Natural killer cell treated with Interleukin-12 subunit alpha and Interleukin-12 subunit beta and Interleukin-15 and Interleukin-18, amount 100 ng/mL, for 72 hours (primary cell): ENCODE measurements at regions not wholly inside any gene's neighbourhood (a gene's known extent, or its start where the extent isn't known, plus 50 kb on each side); places are given as distances from the start of the nearest gene placed in this dataset.

Source experiments
- ATAC-seq, 2 donors: fragments of 150-1000 bp; cut with Tn5 transposase in 1 of 2; sonication (Bioruptor Pico), chemical (Tn5 transposase) in 1 of 2; 2 replicates each; pipeline ENCODE4 v1.10.0; 2021
- DNase-seq: peaks from one replicate; pipeline ENCODE4 v3.0.0; 2022; ENCODE audit warnings: low spot score
- H3K27ac Mint-ChIP-seq, 2 donors: 1 replicate in 1 of 2; 2 replicates in 1 of 2; pipeline ENCODE4 v1.8.0; 2022; ENCODE audit warnings: mixed read lengths in 2 of 2, mild to moderate bottlenecking in 1 of 2, moderate library complexity in 1 of 2
- H3K27me3 Mint-ChIP-seq, 2 donors: 1 replicate in 1 of 2; 2 replicates in 1 of 2; pipeline ENCODE4 v1.8.0; 2022; ENCODE audit warnings: mixed read lengths in 2 of 2
- H3K36me3 Mint-ChIP-seq: one replicate; pipeline ENCODE4 v1.8.0; 2022; ENCODE audit warnings: mixed read lengths
- H3K4me1 Mint-ChIP-seq, 2 donors: 1 replicate in 1 of 2; 2 replicates in 1 of 2; pipeline ENCODE4 v1.8.0; 2022; ENCODE audit warnings: low read depth in 2 of 2, mixed read lengths in 2 of 2, mild to moderate bottlenecking in 1 of 2
- H3K4me3 Mint-ChIP-seq: one replicate; pipeline ENCODE4 v1.8.0; 2022; ENCODE audit warnings: mixed read lengths
- H3K9me3 Mint-ChIP-seq: 2 replicates; pipeline ENCODE4 v1.8.0; 2022; ENCODE audit warnings: mixed read lengths

GRCh38 chr16:66152823-66153393 lies 213.6 kb upstream of the CDH5 start:
- Mint-ChIP-seq H3K36me3 (no peaks in the 10 kb centered on the region), H3K27me3 (no peaks in the 10 kb centered on the region), H3K4me3 (no peak overlapping the region), H3K4me1 (peaks cover 29 to 37% of the 10 kb centered on the region in 2 donors), H3K9me3 (peaks cover 6% of the 10 kb centered on the region), H3K27ac (no peak overlapping the region)
- DNase-seq (no peak), ATAC-seq (no peak)

DNA sequence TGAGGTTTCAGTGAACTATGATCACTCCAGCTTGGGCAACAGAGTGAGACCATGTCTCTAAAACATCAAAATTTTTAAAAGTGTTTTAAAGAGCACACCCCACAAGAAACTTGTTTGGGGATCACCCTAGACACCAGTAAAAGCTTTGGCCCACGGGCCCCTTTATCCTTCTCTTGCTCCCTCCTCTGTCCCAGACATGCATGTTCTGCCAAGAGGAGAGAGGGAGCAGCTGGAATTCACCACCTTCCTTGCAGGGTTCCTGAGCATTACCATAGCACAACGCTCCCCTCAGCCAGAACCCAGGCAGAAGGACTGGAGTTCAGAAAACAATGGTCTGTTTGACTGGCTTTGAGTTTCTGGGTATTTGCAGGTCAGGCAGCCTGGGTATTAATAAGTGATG lies 214.3 kb upstream of the CDH5 start:
- no peak overlapping the region for H3K4me3 Mint-ChIP-seq
- H3K4me1 Mint-ChIP-seq: peaks cover 29 to 37% of the 10 kb centered on the region in 2 donors
- H3K27ac Mint-ChIP-seq: no peak overlapping the region
- H3K9me3 Mint-ChIP-seq: peaks cover 6% of the 10 kb centered on the region
- no peaks in the 10 kb centered on the region for H3K36me3 Mint-ChIP-seq
- DNase-seq (no peak), ATAC-seq (no peak)
- H3K27me3 Mint-ChIP-seq: no peaks in the 10 kb centered on the region

DNA sequence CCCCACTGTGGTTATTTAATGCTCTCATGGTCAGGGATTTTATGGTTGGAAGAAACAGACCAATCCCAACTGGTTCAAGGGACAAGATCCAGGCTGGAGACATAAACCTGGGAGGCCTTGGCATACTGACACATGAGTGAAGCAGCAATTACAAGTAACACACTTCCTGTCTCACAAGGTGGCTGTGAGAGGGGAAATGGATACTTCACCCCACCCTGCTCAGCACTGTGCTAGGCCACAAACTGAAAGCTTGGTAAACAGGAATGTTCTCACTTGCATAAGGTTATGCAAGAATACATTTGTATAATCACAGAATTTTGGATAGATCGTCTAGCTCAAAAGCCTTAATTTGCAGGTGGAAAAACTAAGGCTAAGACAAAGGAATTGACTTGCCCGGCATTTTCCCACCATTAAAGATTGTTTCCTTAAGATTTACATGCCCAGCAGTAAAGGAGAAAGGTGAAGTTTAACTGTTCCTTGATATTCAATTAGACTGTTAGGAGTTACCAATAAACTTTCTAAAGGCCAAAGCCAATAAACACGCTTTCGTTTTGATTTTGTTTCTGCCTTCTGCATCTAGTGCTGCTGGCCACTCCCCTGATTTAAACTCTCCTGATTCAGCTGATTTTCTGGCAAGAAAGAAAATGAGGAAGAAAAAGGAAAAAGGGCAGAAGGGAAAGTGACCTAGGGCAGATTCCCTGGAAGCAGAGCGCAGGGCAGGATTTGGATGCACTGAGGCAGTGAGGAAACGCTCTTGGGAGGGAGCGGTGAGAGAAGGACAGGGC lies 215.6 kb upstream of the CDH5 start:
- Mint-ChIP-seq H3K27me3 (no peaks in the 10 kb centered on the region), H3K9me3 (peaks cover 6% of the 10 kb centered on the region), H3K36me3 (no peaks in the 10 kb centered on the region), H3K4me3 (peak overlapping the region; percentile 5), H3K4me1 (peaks cover 29 to 37% of the 10 kb centered on the region in 2 donors), H3K27ac (peak overlapping the region in 1 of 2 donors; percentile 63)
- peak in 1 of 2 donors; percentile 73 for ATAC-seq
- DNase-seq: no peak

DNA sequence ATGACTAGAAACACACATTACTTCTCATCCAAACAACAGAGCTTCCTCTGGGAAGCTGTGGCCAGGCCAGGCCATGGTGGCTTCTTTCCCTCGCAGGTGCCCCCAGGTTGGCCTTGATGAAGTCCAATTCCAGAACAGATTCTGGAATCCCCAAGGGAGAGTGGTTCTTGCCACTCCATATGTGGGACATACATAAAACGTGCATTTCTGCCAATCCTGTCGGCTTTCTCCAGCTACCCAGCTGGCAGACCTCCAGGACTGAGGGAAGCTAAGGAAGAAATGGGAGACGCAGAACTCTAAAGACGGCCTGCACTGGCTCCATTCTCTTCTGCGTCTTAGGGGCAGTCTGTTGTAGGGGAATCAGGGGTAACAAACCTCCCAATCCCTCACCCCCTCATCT lies 219.2 kb upstream of the CDH5 start:
- Mint-ChIP-seq H3K4me3 (no peak overlapping the region), H3K36me3 (no peaks in the 10 kb centered on the region)

GRCh38 chr16:66146798-66147197 lies 219.7 kb upstream of the CDH5 start:
- ATAC-seq (no peak), DNase-seq (no peak)
- Mint-ChIP-seq H3K27ac (no peak overlapping the region), H3K4me1 (peaks cover 17 to 22% of the 10 kb centered on the region in 2 donors), H3K4me3 (no peak overlapping the region), H3K9me3 (peaks cover 6% of the 10 kb centered on the region), H3K36me3 (no peaks in the 10 kb centered on the region), H3K27me3 (peaks cover under 1 to 2% of the 10 kb centered on the region in 2 donors)

More for the DNA sequence above, 219.2 kb upstream of the CDH5 start:
- Mint-ChIP-seq H3K27me3 (no peaks in the 10 kb centered on the region), H3K9me3 (peaks cover 6% of the 10 kb centered on the region), H3K27ac (no peak overlapping the region), H3K4me1 (peaks cover 17 to 22% of the 10 kb centered on the region in 2 donors)
- DNase-seq: no peak
- ATAC-seq: no peak

DNA sequence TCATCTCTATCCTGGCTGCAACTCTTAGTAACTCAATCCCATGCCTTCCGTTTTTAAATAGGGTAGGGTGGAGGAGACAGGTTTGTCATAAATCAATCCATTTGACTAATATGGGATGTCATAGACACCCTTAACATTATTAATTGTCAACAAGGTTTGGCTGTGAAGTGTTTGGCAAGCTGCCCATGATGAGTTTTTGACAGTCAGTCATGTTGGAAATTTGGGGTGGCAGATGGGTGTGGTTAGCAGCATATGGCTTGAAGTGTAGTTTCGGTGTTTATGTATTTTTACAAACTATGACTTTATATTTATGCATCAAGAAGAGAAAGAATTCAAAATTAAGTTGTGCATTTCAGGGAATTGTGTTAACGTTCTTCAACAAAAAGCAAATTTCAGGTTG lies 221.8 kb upstream of the CDH5 start:
- ATAC-seq (no peak), DNase-seq (no peak)
- H3K27ac Mint-ChIP-seq: no peak overlapping the region
- H3K27me3 Mint-ChIP-seq: peaks cover 2 to 7% of the 10 kb centered on the region in 2 donors
- H3K4me1 Mint-ChIP-seq: peaks cover 0 to under 1% of the 10 kb centered on the region in 2 donors
- no peak overlapping the region for H3K4me3 Mint-ChIP-seq
- H3K9me3 Mint-ChIP-seq: no peaks in the 10 kb centered on the region
- H3K36me3 Mint-ChIP-seq: no peaks in the 10 kb centered on the region

DNA sequence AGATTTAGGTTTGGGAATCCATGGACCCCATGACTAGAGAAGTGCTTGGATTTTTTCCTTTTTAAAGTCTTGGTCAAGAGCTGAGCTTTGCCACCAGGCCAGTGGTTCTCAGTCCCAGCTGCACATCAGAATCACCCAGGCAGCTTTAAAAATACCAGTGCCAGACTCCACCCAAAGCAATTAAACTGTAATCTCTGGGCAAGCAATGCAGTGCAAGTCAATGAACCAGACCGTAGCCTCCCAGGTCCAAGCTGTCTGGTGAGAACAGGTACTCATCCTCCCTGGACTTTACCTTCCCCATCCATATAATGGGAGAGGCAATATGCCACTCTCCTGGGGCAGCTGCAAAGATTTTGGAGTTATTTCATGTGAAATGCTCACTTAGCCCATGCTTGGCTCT lies 223.1 kb upstream of the CDH5 start:
- Mint-ChIP-seq H3K9me3 (no peaks in the 10 kb centered on the region), H3K4me3 (no peak overlapping the region), H3K27me3 (peaks cover 2 to 7% of the 10 kb centered on the region in 2 donors), H3K36me3 (no peaks in the 10 kb centered on the region), H3K4me1 (no peaks in the 10 kb centered on the region), H3K27ac (no peak overlapping the region)
- DNase-seq: no peak
- no peak for ATAC-seq

DNA sequence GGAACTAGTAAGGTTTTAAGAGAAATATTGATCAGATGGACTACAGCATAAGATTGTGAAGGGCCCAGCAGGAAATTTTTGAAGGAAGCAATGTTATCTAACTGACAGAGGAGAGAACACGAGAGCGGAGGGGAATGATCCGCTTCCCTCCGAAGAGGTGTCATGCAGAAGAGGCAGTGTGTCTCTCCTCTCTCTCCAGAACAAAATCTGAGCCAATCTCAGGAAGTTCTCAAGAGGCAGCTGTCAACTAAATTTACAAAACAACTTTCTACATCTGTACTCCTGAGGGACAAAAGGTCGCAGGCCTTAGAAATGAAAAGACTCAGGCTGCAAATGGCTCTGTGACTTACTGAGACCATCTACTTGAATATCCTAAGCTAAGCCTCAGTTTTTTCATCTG lies 224.6 kb upstream of the CDH5 start:
- Mint-ChIP-seq H3K36me3 (no peaks in the 10 kb centered on the region), H3K27ac (no peak overlapping the region), H3K27me3 (peaks cover 5 to 7% of the 10 kb centered on the region in 2 donors), H3K9me3 (no peaks in the 10 kb centered on the region), H3K4me3 (no peak overlapping the region), H3K4me1 (no peaks in the 10 kb centered on the region)
- ATAC-seq (no peak), DNase-seq (no peak)

DNA sequence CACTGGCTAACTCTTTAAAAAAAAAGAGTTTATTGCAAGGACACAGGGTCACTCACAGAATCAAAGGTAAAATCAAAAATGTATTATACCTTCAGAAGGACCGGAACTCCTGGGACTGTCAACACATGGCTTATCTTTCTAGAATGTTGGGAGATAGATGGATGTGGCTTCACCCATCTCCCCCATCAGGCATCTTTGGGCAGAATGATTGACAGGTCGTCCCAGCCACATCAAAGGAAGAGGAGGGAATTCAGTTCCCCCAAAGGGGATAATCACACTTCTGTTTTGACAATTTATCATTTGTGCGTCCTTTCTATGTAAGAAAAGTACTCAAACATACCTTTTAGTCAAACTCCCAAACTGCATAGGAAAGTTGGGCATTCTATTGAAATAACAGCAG lies 228.6 kb upstream of the CDH5 start:
- Mint-ChIP-seq H3K4me1 (no peaks in the 10 kb centered on the region), H3K36me3 (no peaks in the 10 kb centered on the region), H3K4me3 (no peak overlapping the region), H3K27me3 (peaks cover 7 to 13% of the 10 kb centered on the region in 2 donors), H3K27ac (no peak overlapping the region), H3K9me3 (no peaks in the 10 kb centered on the region)
- ATAC-seq: no peak
- DNase-seq: no peak

DNA sequence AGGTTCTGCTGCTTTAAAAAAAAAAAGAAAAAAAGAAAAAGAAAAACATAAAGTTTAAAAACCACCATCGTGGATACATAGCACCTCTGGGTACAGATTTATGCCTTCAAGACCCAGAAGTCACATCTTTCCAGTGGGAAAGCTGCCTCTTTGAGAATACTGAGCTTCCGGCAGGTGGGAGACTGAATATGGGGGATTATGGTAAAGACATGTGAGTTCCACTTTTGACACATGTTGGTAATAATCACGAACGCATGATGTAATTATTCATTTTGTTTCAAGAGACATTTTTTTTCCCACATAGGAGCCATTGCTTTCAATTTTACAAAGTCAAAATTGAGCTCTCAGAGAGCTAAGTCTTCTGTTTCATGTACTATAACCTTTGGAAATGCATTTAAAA lies 229.7 kb upstream of the CDH5 start:
- no peak overlapping the region for H3K27ac Mint-ChIP-seq
- H3K9me3 Mint-ChIP-seq: no peaks in the 10 kb centered on the region

GRCh38 chr16:66135838-66136237 lies 230.7 kb upstream of the CDH5 start:
- H3K4me1 Mint-ChIP-seq: no peaks in the 10 kb centered on the region
- no peak overlapping the region for H3K4me3 Mint-ChIP-seq
- no peak for ATAC-seq
- DNase-seq: no peak
- H3K36me3 Mint-ChIP-seq: no peaks in the 10 kb centered on the region
- no peaks in the 10 kb centered on the region for H3K9me3 Mint-ChIP-seq
- peaks cover 12 to 17% of the 10 kb centered on the region in 2 donors for H3K27me3 Mint-ChIP-seq
- no peak overlapping the region for H3K27ac Mint-ChIP-seq

More for the DNA sequence above, 229.7 kb upstream of the CDH5 start:
- no peak for DNase-seq
- peaks cover 13 to 18% of the 10 kb centered on the region in 2 donors for H3K27me3 Mint-ChIP-seq
- no peaks in the 10 kb centered on the region for H3K4me1 Mint-ChIP-seq
- no peaks in the 10 kb centered on the region for H3K36me3 Mint-ChIP-seq
- H3K4me3 Mint-ChIP-seq: no peak overlapping the region
- no peak for ATAC-seq

GRCh38 chr16:66135421-66135831 lies 231.1 kb upstream of the CDH5 start:
- H3K36me3 Mint-ChIP-seq: no peaks in the 10 kb centered on the region
- no peak overlapping the region for H3K27ac Mint-ChIP-seq
- H3K27me3 Mint-ChIP-seq: peaks cover 12 to 17% of the 10 kb centered on the region in 2 donors
- H3K4me3 Mint-ChIP-seq: no peak overlapping the region
- no peaks in the 10 kb centered on the region for H3K9me3 Mint-ChIP-seq
- ATAC-seq (no peak), DNase-seq (no peak)
- no peaks in the 10 kb centered on the region for H3K4me1 Mint-ChIP-seq

- Mint-ChIP-seq H3K27ac (no peak overlapping the region), H3K4me3 (no peak overlapping the region), H3K27me3 (peaks cover 13 to 17% of the 10 kb centered on the region in 2 donors), H3K36me3 (no peaks in the 10 kb centered on the region), H3K4me1 (no peaks in the 10 kb centered on the region), H3K9me3 (no peaks in the 10 kb centered on the region)
- DNase-seq (no peak), ATAC-seq (no peak)
Observed at GRCh38 chr16:66134875-66135274, 231.6 kb upstream of the CDH5 start.

DNA sequence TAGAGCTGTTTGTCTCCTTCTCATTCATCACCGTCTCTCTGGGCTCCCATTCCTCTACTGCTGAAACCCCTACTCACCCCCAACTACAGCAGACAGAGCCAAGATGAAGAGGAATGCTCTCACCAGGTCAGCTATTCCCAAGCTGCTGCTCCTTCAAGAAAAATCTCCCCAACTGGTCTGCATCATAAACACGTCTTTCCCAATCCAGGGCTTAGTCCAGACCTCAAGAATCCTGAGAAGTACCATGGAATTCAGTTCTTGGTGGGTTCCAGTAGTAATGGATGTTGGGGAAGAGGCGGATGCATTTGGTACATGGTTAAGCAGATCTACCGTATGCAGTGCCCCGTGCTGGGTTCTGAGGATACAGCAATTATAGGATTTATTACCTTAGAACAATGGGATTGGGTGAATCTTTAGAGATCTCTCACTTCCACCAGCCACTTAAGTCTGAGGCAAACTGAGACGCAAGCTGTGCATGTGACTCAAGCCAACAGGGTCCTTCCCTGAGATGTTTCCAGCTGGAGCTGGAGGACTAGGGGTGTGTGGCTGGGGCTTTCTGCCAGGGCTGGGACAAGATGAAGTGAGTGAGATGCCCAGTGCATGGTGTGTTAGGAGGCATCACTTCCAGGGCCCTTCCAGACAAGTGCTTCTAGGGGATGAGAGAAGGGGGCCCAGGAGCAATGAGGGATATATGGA lies 232.7 kb upstream of the CDH5 start:
- Mint-ChIP-seq H3K9me3 (no peaks in the 10 kb centered on the region), H3K27ac (no peak overlapping the region), H3K36me3 (peaks cover under 1% of the 10 kb centered on the region), H3K4me3 (no peak overlapping the region), H3K27me3 (peaks cover 18 to 21% of the 10 kb centered on the region in 2 donors), H3K4me1 (no peaks in the 10 kb centered on the region)
- ATAC-seq (no peak), DNase-seq (no peak)
